ENCODE measurements at regions not wholly inside any gene's neighbourhood (a gene's known extent, or its start where the extent isn't known, plus 50 kb on each side); places are given as distances from the start of the nearest gene placed in this dataset.

GRCh38 chr2:56133441-56133840 lies 50.3 kb upstream of the CCDC85A start:
- no peak for TF ChIP-seq CTCF (conservative IDR thresholded peaks at IDR 0.05; ENCODE audit: low read depth, low read length)
- TF ChIP-seq FOS (IDR thresholded peaks at IDR 0.05; ENCODE audit: low read depth, low read length) = no peak
- TF ChIP-seq POLR2A (IDR thresholded peaks at IDR 0.05; ENCODE audit: low read depth, low read length) = no peak
- TF ChIP-seq MAZ (IDR thresholded peaks at IDR 0.05; ENCODE audit: borderline replicate concordance, low read depth, low read length) = no peak
- no peak for TF ChIP-seq BHLHE40 (IDR thresholded peaks at IDR 0.05; ENCODE audit: low read depth, low read length)
- TF ChIP-seq CEBPB (IDR thresholded peaks at IDR 0.05; ENCODE audit: low read depth, low read length) = no peak
- TF ChIP-seq RCOR1 (IDR thresholded peaks at IDR 0.05; ENCODE audit: insufficient replicate concordance, low read length) = no peak
- TF ChIP-seq NFE2L2 (IDR thresholded peaks at IDR 0.05; ENCODE audit: low read depth, low read length) = no peak
- no peak for TF ChIP-seq MAFK (IDR thresholded peaks at IDR 0.05; ENCODE audit: low read depth, low read length)
- no peak for TF ChIP-seq ELK1 (IDR thresholded peaks at IDR 0.05; ENCODE audit: borderline replicate concordance, low read depth, low read length)

Data from IMR-90 (cell line).